GM18870 (cell line): ENCODE measurements at regions not wholly inside any gene's neighbourhood (a gene's known extent, or its start where the extent isn't known, plus 50 kb on each side); places are given as distances from the start of the nearest gene placed in this dataset.
A peak's percentile ranks its signal among the peaks of the same experiment; 100 is the strongest.
"Not testable (repeated sequence)": the region's sequence is repeated elsewhere in the genome, so short reads cannot be mapped to it uniquely, and the experiment has no call there.

Experiments used
- ATAC-seq: cut with Tn5 transposase; IDR thresholded peaks from one replicate; pipeline ENCODE4 v1.9.1; 2021; ENCODE audit warnings: moderate library complexity; ENCODE audit not compliant: unreplicated experiment

DNA sequence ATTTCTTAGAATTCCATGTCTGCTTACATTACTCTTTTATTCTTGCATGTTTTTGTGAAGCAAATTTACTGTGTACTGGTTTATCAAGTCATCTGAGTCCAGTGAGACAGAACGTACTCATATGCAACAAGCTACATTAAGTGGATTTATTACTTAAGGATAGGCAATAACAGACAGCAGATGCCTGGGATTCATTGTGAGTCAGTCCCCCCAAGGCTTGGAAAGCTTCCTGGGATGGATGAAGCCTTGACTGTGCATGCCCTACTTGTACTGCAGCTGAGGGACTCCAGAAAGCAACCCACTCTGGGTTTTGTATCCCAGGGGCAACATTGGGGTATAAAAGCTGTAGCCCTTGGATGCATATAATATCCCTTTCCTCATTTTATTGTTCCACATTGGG lies 113.4 kb upstream of the RAB18 start:
- no peak for ATAC-seq

- no peak for ATAC-seq
Measured at GRCh38 chr10:27388761-27389399, 115.2 kb upstream of the RAB18 start.

DNA sequence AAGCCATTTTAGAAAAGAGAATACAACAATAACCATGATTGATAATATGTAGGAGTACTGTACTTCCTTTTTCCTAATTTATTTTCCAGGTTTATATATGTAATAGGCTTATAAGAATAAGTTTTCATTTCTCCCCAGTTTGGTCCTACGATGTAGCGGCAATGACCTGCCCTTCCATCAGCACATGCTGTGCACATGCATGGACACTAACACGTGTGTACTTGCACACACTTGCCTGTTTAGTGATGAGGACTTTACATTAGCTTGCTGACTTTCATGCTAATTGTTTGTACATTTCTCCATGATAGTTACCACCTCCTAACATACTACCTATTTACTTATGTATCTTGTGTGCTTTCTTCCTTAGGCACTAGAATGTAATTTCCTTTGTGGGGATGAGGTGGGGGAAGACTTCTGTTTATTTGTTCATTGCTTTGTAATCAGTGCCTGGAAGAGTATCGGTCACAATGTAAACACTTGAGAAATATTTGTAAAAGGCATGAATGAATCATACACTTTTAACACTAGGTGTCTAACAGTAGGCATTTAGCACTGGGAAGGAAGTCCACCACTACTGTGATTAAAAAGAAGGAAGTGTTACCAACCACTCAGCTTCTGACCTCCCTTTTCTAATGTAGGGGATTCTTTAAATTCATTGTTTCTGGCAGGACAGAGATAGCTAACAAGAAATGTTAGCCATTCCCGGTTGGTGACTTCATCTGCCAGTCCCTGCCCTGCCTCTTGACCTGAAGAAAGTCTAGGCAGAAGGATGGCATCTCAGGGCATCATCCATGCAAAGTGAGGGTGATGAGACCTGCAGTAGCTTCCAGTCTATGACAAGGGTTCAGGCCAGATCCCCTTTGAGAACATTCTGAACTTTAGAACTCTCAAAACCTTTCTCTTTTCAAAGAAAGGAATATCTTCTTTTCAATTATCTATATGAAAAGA lies 120.2 kb upstream of the RAB18 start:
- no peak for ATAC-seq

GRCh38 chr10:27382176-27382575 lies 121.9 kb upstream of the RAB18 start:
- no peak for ATAC-seq

GRCh38 chr10:27380929-27381358 lies 123.2 kb upstream of the RAB18 start:
- no peak for ATAC-seq

- not testable (repeated sequence) for ATAC-seq
Measured at GRCh38 chr10:27379041-27379440, 125.1 kb upstream of the RAB18 start.

- no peak for ATAC-seq
Measured at GRCh38 chr10:27373566-27374160, 130.4 kb upstream of the RAB18 start.

GRCh38 chr10:27372095-27372494 lies 131.5 kb upstream of the ACBD5 start:
- ATAC-seq, result no peak

- not testable (repeated sequence) for ATAC-seq
Measured at GRCh38 chr10:27371375-27371774, 130.8 kb upstream of the ACBD5 start.

GRCh38 chr10:27369880-27370279 lies 129.3 kb upstream of the ACBD5 start:
- ATAC-seq, result no peak

GRCh38 chr10:27368706-27369105 lies 128.1 kb upstream of the ACBD5 start:
- ATAC-seq, result no peak

DNA sequence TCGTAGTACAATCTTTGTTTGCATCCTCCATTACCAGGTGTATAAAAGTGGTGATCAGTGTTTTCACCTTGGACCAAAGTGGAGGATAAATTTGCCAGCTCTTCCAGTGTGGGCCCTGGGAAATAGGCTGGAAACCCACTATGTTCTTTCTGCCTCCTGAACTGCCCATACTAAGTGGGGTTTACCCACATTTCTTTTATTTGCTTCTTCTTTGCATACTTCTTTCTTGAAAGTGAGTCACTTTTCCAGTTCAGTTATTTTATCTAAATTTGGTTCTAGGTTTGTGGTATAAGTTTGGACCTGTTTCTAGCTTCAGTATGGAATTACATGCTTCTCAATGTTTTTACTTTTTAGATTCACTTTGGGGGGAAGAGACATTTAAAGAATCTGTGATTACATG lies 126.2 kb upstream of the ACBD5 start:
- peak; percentile 66 for ATAC-seq

DNA sequence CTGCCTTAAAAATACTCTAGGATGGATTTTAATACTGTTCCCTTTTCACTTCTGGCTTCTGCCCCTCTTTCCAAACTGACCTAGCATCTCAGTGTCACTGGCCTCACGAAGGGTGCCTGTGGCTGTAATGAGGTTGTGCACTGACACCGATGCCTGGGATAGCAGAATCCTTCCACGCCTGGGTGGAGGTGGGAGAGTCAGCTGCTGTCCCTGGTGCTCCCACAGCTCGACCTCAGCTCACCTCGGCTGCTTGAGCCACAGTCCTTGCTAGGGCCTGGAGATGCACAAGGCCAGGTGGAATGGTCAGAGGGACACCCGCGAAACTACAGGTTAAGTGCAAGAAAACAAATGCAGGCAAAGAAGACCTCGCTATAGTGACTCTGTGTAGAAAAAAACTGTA lies 123.4 kb upstream of the ACBD5 start:
- ATAC-seq, result no peak

DNA sequence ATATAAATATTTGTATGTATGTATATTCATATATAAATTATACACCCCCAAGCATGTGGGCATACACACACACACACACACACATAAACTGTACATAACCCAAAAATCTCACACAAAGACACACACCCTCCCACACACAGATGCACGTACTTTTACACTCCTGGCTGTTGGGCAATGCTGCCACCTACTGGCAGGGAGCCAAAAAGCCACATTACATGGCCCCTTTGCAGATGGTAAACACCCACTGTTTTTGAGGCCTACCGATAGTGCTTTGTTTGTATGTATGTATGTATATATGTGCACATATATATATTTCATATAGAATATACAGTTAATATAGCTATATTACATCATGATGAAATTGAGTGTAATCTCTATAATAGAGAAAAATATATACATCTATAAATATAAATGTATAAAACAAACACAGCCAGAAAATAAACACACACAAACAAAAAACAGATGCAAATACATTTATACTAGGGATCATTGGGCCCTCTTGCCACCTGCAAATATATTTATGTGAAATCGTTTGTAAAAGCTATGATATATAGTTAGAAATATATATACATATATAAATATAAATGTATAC lies 120.1 kb upstream of the ACBD5 start:
- ATAC-seq, result peak; percentile 93

DNA sequence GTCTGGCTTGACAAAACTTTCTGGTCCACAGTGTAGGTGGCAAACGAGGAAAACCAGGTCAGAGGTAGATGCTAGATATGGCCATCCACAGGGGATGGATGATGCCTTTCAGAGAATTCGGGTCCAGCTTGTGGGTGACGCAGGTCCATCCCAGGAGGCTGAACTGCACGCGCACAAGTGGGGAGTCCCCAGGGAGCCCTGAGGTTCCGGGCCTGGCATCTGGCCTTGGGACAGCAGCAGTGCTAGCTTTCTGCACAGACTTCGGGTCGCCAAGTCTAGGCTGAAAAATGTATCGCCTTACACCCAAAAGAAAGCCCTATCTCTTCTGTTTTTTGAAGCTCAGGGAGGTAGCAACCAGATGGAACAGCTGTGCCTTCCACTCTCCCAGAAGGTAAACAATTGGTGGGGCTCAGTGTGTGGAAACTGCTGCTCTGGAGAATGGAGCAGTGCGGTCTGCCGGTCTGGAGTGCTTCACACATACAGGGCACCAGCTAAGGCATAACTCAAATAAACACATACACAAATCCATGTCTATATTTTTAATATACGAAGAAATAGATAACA lies 119.3 kb upstream of the ACBD5 start:
- ATAC-seq, result no peak

GRCh38 chr10:27356738-27357137 lies 116.1 kb upstream of the ACBD5 start:
- no peak for ATAC-seq

GRCh38 chr10:27355918-27356573 lies 115.4 kb upstream of the ACBD5 start:
- ATAC-seq, result no peak

- ATAC-seq, result peak; percentile 90
Measured at GRCh38 chr10:27354643-27355270, 114.2 kb upstream of the ACBD5 start.

DNA sequence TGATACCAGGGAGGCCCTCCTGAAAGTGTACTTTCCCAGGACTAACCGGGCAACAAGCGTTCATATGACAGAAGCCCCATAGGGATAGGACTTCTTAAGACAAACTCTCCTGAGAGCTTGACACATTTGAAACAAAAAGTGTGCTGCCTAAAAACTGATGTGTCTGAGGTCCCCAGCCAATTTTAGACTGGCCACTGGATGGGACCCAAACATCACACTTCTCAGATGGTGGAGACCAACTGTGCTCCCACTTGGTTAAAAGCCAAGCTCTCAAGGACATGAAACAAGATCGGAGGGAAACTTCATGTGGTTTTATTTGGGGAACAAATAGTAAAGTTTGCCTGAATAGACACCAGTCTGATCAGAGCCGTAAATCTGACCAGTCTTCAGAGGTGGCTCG lies 113.5 kb upstream of the ACBD5 start:
- not testable (repeated sequence) for ATAC-seq

DNA sequence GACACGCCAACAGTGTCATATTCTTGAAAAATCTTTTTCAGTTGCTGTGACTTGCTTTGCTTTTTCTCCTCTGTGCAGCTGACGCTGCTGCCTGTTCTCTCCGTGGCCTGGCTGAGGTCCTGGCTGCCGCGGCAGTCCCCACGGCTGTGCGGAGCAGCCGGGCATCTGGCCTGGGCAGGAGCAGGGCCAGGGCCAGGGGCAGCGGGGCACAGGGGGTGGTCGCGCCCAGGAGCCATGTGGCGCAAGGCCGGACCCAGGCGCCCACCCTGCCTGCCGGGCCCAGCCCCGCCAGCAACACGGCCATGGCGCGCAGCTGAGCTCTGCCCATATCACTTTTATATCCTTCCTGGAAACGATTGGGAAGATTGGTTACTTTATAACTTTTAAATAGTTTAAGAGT lies 109.4 kb upstream of the ACBD5 start:
- ATAC-seq, result no peak
